ENCODE measurements at regions not wholly inside any gene's neighbourhood (a gene's known extent, or its start where the extent isn't known, plus 50 kb on each side); places are given as distances from the start of the nearest gene placed in this dataset.

DNA sequence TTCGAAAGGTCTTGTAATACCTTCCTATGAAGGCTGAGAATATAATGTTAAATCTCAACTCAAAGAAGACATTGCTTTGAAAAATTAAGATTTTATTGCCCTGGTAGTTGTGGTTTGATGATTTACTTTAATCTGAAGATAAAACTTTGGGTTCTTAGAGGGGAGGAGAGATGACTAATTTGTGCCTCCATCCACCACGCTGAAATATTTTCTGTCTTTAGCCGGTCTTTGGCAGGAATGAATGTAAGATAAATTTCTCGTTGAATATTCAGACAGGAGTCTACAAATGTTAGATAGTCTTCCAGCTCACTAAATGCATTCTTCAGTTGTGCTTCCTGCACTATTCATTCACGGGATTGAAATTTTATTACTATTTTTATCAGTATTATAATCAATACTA lies 844.3 kb upstream of the NR2F2 start:
- ATAC-seq (no peak), DNase-seq (no peak)
- POLR2A ChIA-PET = no interaction called here
- CTCF ChIA-PET = no interaction called here
- no peaks in the 10 kb centered on the region for H3K4me1 Mint-ChIP-seq (ENCODE audit: low read depth)
- peaks cover 16% of the 10 kb centered on the region for H3K9me3 Mint-ChIP-seq
- TF ChIP-seq CTCF (IDR thresholded peaks at IDR 0.05) = no peak
- H3K36me3 Mint-ChIP-seq (ENCODE audit: low read depth) = peaks cover 1% of the 10 kb centered on the region
- H3K27me3 Mint-ChIP-seq = no peaks in the 10 kb centered on the region
- no peak overlapping the region for H3K27ac Mint-ChIP-seq
- no peak overlapping the region for H3K4me3 Mint-ChIP-seq
- intact Hi-C loops (cut with micrococcal nuclease) = no loop called here

DNA sequence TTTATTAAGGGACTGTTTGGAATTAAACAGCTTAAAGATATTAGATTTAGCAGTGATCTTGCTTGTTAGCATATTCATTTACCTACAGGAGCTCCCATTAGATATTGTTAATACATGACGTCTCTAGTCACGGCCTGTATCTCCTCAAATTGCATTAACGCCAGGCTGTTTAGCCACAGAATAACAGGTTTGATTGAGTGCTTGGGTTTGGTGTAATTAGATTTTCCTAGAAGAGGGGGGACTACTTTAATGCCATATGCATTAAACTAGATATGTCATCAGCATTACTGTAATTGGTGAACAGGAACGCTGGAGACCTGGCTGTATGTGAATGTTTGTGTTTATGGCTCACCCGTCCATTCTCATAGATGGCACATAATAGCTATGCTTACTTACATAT lies 841.4 kb upstream of the NR2F2 start:
- ChIA-PET CTCF (no interaction called here), POLR2A (no interaction called here)
- Mint-ChIP-seq H3K27ac (no peak overlapping the region), H3K9me3 (peaks cover 16% of the 10 kb centered on the region), H3K4me3 (no peak overlapping the region), H3K4me1 (ENCODE audit: low read depth) (no peaks in the 10 kb centered on the region), H3K27me3 (peaks cover 7% of the 10 kb centered on the region), H3K36me3 (ENCODE audit: low read depth) (no peaks in the 10 kb centered on the region)
- DNase-seq = no peak
- no peak for TF ChIP-seq CTCF (IDR thresholded peaks at IDR 0.05)
- intact Hi-C loops (cut with micrococcal nuclease) = no loop called here
- ATAC-seq = no peak

DNA sequence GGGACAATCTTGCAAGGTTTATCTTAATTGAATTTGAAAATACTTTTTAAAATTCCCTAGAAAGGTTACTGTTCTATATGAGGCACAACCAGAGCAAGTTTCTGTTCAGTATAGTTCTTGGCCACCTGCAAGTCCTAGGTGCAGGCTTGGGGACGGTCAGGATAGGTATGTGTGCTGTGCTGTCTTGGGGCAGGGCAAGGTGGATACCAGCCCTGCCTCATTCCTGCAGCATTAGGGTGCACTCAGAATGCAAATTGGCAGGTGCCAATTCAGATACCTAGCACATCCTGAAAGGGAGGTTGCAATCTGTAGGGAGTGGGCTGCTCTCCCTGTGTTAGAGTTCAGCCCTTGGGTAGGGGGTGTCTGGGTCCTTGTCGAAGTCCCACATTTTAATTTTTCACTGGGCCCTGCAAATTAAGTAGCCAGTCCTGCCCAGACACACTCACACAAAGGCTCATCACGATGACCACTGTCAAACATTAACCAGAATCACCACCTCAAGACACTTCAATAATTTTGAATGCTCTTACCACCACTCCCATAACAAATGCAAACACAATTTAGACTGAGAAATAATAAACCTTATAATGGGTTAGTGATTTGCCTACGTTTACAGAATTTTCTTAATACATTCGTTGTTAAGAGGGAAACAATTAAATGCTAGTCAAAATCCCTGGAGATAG lies 838.0 kb upstream of the NR2F2 start:
- Mint-ChIP-seq H3K9me3 (no peaks in the 10 kb centered on the region), H3K4me3 (no peak overlapping the region), H3K27ac (no peak overlapping the region), H3K36me3 (ENCODE audit: low read depth) (no peaks in the 10 kb centered on the region), H3K27me3 (peaks cover 11% of the 10 kb centered on the region), H3K4me1 (ENCODE audit: low read depth) (no peaks in the 10 kb centered on the region)
- ATAC-seq (no peak), DNase-seq (no peak)
- no peak for TF ChIP-seq CTCF (IDR thresholded peaks at IDR 0.05)
- intact Hi-C loops (cut with micrococcal nuclease) = no loop called here
- ChIA-PET CTCF (no interaction called here), POLR2A (no interaction called here)

DNA sequence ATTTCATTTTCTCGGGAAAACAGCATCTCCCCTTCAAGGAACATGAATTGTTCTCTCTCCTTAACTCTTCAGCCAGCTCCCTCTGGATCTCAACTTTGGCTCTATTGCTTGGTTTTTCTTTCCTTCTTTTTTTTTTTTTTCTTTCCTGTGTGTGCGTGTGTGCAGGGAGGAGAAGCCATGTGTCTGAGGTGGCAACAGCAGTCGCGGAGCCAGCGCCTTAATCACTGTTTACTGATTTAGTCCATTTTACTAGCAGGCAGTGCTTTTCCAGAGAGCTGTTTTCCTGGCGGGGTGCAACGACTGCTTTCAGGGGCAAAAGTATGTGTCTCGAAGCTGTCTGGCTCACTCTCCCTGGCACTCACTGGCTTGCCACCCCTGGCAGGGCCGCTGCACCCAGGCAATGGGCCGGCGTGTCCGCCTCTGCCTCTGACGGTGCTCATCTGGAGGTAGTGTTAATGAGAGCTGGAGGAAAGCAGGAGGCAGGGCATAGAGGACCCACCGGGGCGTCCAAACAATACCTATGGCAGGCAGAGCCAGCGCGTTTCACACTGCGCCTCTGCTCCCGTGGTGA lies 835.4 kb upstream of the NR2F2 start:
- H3K27ac Mint-ChIP-seq = no peak overlapping the region
- ATAC-seq (no peak), DNase-seq (no peak)
- no peaks in the 10 kb centered on the region for H3K36me3 Mint-ChIP-seq (ENCODE audit: low read depth)
- no peaks in the 10 kb centered on the region for H3K9me3 Mint-ChIP-seq
- peaks cover 2% of the 10 kb centered on the region for H3K4me1 Mint-ChIP-seq (ENCODE audit: low read depth)
- intact Hi-C loops (cut with micrococcal nuclease) = no loop called here
- ChIA-PET POLR2A (no interaction called here), CTCF (no interaction called here)
- no peak overlapping the region for H3K4me3 Mint-ChIP-seq
- no peak for TF ChIP-seq CTCF (IDR thresholded peaks at IDR 0.05)
- peaks cover 11% of the 10 kb centered on the region for H3K27me3 Mint-ChIP-seq

GRCh38 chr15:95497634-95498033 lies 832.9 kb upstream of the NR2F2 start:
- ChIA-PET POLR2A (no interaction called here), CTCF (no interaction called here)
- Mint-ChIP-seq H3K36me3 (ENCODE audit: low read depth) (no peaks in the 10 kb centered on the region), H3K4me1 (ENCODE audit: low read depth) (peaks cover 2% of the 10 kb centered on the region), H3K27me3 (peaks cover 9% of the 10 kb centered on the region), H3K27ac (no peak overlapping the region), H3K4me3 (no peak overlapping the region), H3K9me3 (no peaks in the 10 kb centered on the region)
- intact Hi-C loops (cut with micrococcal nuclease) = no loop called here
- ATAC-seq (no peak), DNase-seq (no peak)
- TF ChIP-seq CTCF (IDR thresholded peaks at IDR 0.05) = no peak

Measured in activated CD8-positive, alpha-beta T cell treated with anti-CD3 and anti-CD28 coated beads for 36 hours (primary cell).